ENCODE measurements at regions not wholly inside any gene's neighbourhood (a gene's known extent, or its start where the extent isn't known, plus 50 kb on each side); places are given as distances from the start of the nearest gene placed in this dataset.
"Not testable (repeated sequence)": the region's sequence is repeated elsewhere in the genome, so short reads cannot be mapped to it uniquely, and the experiment has no call there.

GRCh38 chr1:14270821-14271220 lies 327.7 kb upstream of the KAZN start:
- no peak for FAIRE-seq

- FAIRE-seq: no peak
These were observed 324.7 kb upstream of the KAZN start for GRCh38 chr1:14273811-14274210.

- FAIRE-seq: not testable (repeated sequence)
These were observed 318.6 kb upstream of the KAZN start for GRCh38 chr1:14279891-14280290.

- no peak for FAIRE-seq
These were observed 317.6 kb upstream of the KAZN start for GRCh38 chr1:14280909-14281308.

GRCh38 chr1:14281412-14281811 lies 317.1 kb upstream of the KAZN start:
- no peak for FAIRE-seq

GRCh38 chr1:14282707-14283106 lies 315.8 kb upstream of the KAZN start:
- no peak for FAIRE-seq

- no peak for FAIRE-seq
These were observed 313.2 kb upstream of the KAZN start for GRCh38 chr1:14285238-14285637.

- FAIRE-seq: not testable (repeated sequence)
These were observed 307.3 kb upstream of the KAZN start for GRCh38 chr1:14291182-14291581.

- no peak for FAIRE-seq
These were observed 306.0 kb upstream of the KAZN start for GRCh38 chr1:14292520-14292919.

- FAIRE-seq: no peak
These were observed 304.5 kb upstream of the KAZN start for GRCh38 chr1:14294006-14294405.

- FAIRE-seq: no peak
These were observed 303.5 kb upstream of the KAZN start for GRCh38 chr1:14294860-14295536.

- no peak for FAIRE-seq
These were observed 301.7 kb upstream of the KAZN start for GRCh38 chr1:14296795-14297194.

GRCh38 chr1:14297356-14297755 lies 301.1 kb upstream of the KAZN start:
- no peak for FAIRE-seq

- no peak for FAIRE-seq
These were observed 299.7 kb upstream of the KAZN start for GRCh38 chr1:14298806-14299205.

GRCh38 chr1:14300991-14301703 lies 297.3 kb upstream of the KAZN start:
- no peak for FAIRE-seq

- no peak for FAIRE-seq
These were observed 296.8 kb upstream of the KAZN start for GRCh38 chr1:14301704-14302024.

GRCh38 chr1:14302025-14302424 lies 296.5 kb upstream of the KAZN start:
- no peak for FAIRE-seq

GRCh38 chr1:14303011-14303410 lies 295.5 kb upstream of the KAZN start:
- FAIRE-seq: no peak

GRCh38 chr1:14304381-14304865 lies 294.1 kb upstream of the KAZN start:
- FAIRE-seq: no peak

- FAIRE-seq: no peak
These were observed 290.0 kb upstream of the KAZN start for GRCh38 chr1:14308460-14308859.

- FAIRE-seq: no peak
These were observed 288.5 kb upstream of the KAZN start for GRCh38 chr1:14309984-14310383.

GRCh38 chr1:14310476-14310875 lies 288.0 kb upstream of the KAZN start:
- FAIRE-seq: no peak

GRCh38 chr1:14313731-14314431 lies 284.6 kb upstream of the KAZN start:
- no peak for FAIRE-seq

GRCh38 chr1:14318830-14319229 lies 279.7 kb upstream of the KAZN start:
- no peak for FAIRE-seq
